Thyroid gland (tissue), 4 donors: ENCODE measurements at regions not wholly inside any gene's neighbourhood (a gene's known extent, or its start where the extent isn't known, plus 50 kb on each side); places are given as distances from the start of the nearest gene placed in this dataset.

Experiments used
- DNase-seq, 2 donors: peaks; one replicate each; pipeline ENCODE4 v3.0.0-alpha.2; 2019
- H3K27ac ChIP-seq, 3 donors: fragments of 200-600 bp; sonication (generic); 1 replicate in 2 of 3; 2 replicates in 1 of 3; pipeline ENCODE4 v1.5.1; 2016 to 2019; ENCODE audit warnings: mild to moderate bottlenecking in 1 of 3, moderate library complexity in 1 of 3
- H3K27me3 ChIP-seq: fragments of 200-600 bp; sonication (generic); one replicate; pipeline ENCODE4 v1.5.1; 2019
- H3K36me3 ChIP-seq, 2 donors: fragments of 200-600 bp; sonication (generic); one replicate each; pipeline ENCODE4 v1.5.1; 2016 to 2019
- H3K4me1 ChIP-seq, 2 donors: fragments of 200-600 bp; sonication (generic); one replicate each; pipeline ENCODE4 v1.5.1; 2017 to 2019
- H3K4me3 ChIP-seq, 3 donors: fragments of 200-600 bp; sonication (generic); replicated peaks in 1 of 3; 1 replicate in 2 of 3; 2 replicates in 1 of 3; pipeline ENCODE4 v1.5.1; 2016; ENCODE audit warnings: mild to moderate bottlenecking in 1 of 3
- H3K9me3 ChIP-seq: fragments of 200-600 bp; sonication (generic); one replicate; pipeline ENCODE4 v1.5.1; 2017
- CTCF ChIP-seq, 6 experiments: fragments of 200-600 bp in 3 of 6; fragments of 450-650 bp in 3 of 6; sonication (generic) in 3 of 6; IDR thresholded peaks; one replicate each; pipeline ENCODE4 v1.5.1; 2016 to 2019; ENCODE audit warnings: antibody characterized with exemption in 6 of 6, mild to moderate bottlenecking in 2 of 6, inconsistent platforms in 1 of 6, moderate library complexity in 1 of 6
- POLR2A ChIP-seq, 2 donors: fragments of 450-650 bp; IDR thresholded peaks; one replicate each; pipeline ENCODE4 v1.6.1; 2017; ENCODE audit warnings: antibody characterized with exemption in 2 of 2, mild to moderate bottlenecking in 2 of 2, moderate library complexity in 1 of 2
- WGBS, 2 donors: methylation state at CpG; one replicate each; pipeline ENCODE4 v1.1.5; 2017; 5-methylcytosine and 5-hydroxymethylcytosine counted together
- intact Hi-C: fragments of 100-400 bp; cut with DNase I; formaldehyde crosslinking; loops from one replicate; pipeline ENCODE4 v1.15.1; 2023

GRCh38 chr4:23697722-23698121 lies 192.1 kb downstream of the PPARGC1A start:
- intact Hi-C loops, result no loop called here
- Histone ChIP-seq H3K27me3 (no peaks in the 10 kb centered on the region), H3K9me3 (no peaks in the 10 kb centered on the region), H3K27ac (no peak overlapping the region), H3K4me1 (no peaks in the 10 kb centered on the region), H3K4me3 (no peak overlapping the region), H3K36me3 (no peaks in the 10 kb centered on the region)
- DNase-seq, result no peak
- WGBS, 2 donors, result 85 to 89% methylated on average over 3 of the region's 3 CpGs
- no peak for TF ChIP-seq CTCF (IDR thresholded peaks at IDR 0.05)
- TF ChIP-seq POLR2A (IDR thresholded peaks at IDR 0.05), result no peak

- intact Hi-C loops, result no loop called here
- no peaks in the 10 kb centered on the region for H3K27me3 ChIP-seq
- no peaks in the 10 kb centered on the region for H3K36me3 ChIP-seq
- TF ChIP-seq CTCF (IDR thresholded peaks at IDR 0.05) (no peak), POLR2A (IDR thresholded peaks at IDR 0.05) (no peak)
- H3K27ac ChIP-seq, result no peak overlapping the region
- H3K4me1 ChIP-seq, result no peaks in the 10 kb centered on the region
- WGBS, 2 donors, result 20 to 80% methylated on average over 1 of the region's 1 CpG
- no peak overlapping the region for H3K4me3 ChIP-seq
- no peak for DNase-seq
- H3K9me3 ChIP-seq, result no peaks in the 10 kb centered on the region
Observed at GRCh38 chr4:23697001-23697528, 192.8 kb downstream of the PPARGC1A start.

GRCh38 chr4:23686169-23686897 lies 203.5 kb downstream of the PPARGC1A start:
- TF ChIP-seq POLR2A (IDR thresholded peaks at IDR 0.05) (no peak), CTCF (IDR thresholded peaks at IDR 0.05) (no peak)
- intact Hi-C loops, result no loop called here
- 87 to 90% methylated on average over 3 of the region's 3 CpGs for WGBS, 2 donors

GRCh38 chr4:23685471-23685870 lies 204.4 kb downstream of the PPARGC1A start:
- H3K36me3 ChIP-seq, result no peaks in the 10 kb centered on the region
- H3K27ac ChIP-seq, result no peak overlapping the region
- no peak for TF ChIP-seq CTCF (IDR thresholded peaks at IDR 0.05)
- no peak for TF ChIP-seq POLR2A (IDR thresholded peaks at IDR 0.05)
- WGBS, 2 donors, result 84 to 88% methylated on average over 4 of the region's 4 CpGs
- H3K27me3 ChIP-seq, result no peaks in the 10 kb centered on the region
- H3K4me3 ChIP-seq, result no peak overlapping the region
- H3K9me3 ChIP-seq, result no peaks in the 10 kb centered on the region
- no peak for DNase-seq
- no peaks in the 10 kb centered on the region for H3K4me1 ChIP-seq
- intact Hi-C loops, result no loop called here

More at GRCh38 chr4:23686169-23686897, 203.5 kb downstream of the PPARGC1A start:
- no peak for DNase-seq
- no peak overlapping the region for H3K4me3 ChIP-seq
- no peaks in the 10 kb centered on the region for H3K9me3 ChIP-seq
- H3K4me1 ChIP-seq, result no peaks in the 10 kb centered on the region
- H3K36me3 ChIP-seq, result no peaks in the 10 kb centered on the region
- no peak overlapping the region for H3K27ac ChIP-seq
- no peaks in the 10 kb centered on the region for H3K27me3 ChIP-seq

GRCh38 chr4:23680671-23681518 lies 209.0 kb downstream of the PPARGC1A start:
- 88% methylated on average over 2 of the region's 2 CpGs for whole genome bisulfite sequencing, 2 donors
- H3K4me3 ChIP-seq, result no peak overlapping the region
- H3K27me3 ChIP-seq, result no peaks in the 10 kb centered on the region
- DNase-seq, result no peak
- H3K9me3 ChIP-seq, result no peaks in the 10 kb centered on the region
- no peak for TF ChIP-seq POLR2A (IDR thresholded peaks at IDR 0.05)
- peak in 3 of 6 experiments; percentile 14 to 33 (median 31) for TF ChIP-seq CTCF (IDR thresholded peaks at IDR 0.05)
- H3K27ac ChIP-seq, result no peak overlapping the region
- no peaks in the 10 kb centered on the region for H3K36me3 ChIP-seq
- no peaks in the 10 kb centered on the region for H3K4me1 ChIP-seq
- intact Hi-C loops, result no loop called here
